Germinal center (tissue), 1 donor: ENCODE measurements at regions not wholly inside any gene's neighbourhood (a gene's known extent, or its start where the extent isn't known, plus 50 kb on each side); places are given as distances from the start of the nearest gene placed in this dataset.
"Not testable (repeated sequence)": the region's sequence is repeated elsewhere in the genome, so short reads cannot be mapped to it uniquely, and the experiment has no call there.

Experiments used
- DNase-seq: peaks from one replicate; pipeline ENCODE4 v3.0.0; 2012; ENCODE audit warnings: mixed read lengths, low spot score

- no peak for DNase-seq
These were observed 1033.6 kb downstream of the CDH8 start for GRCh38 chr16:61002479-61003204.

- DNase-seq, result no peak
These were observed 1044.4 kb downstream of the CDH8 start for GRCh38 chr16:60991886-60992285.

GRCh38 chr16:60989592-60989991, 1046.6 kb downstream of the CDH8 start:
- DNase-seq, result no peak

DNA sequence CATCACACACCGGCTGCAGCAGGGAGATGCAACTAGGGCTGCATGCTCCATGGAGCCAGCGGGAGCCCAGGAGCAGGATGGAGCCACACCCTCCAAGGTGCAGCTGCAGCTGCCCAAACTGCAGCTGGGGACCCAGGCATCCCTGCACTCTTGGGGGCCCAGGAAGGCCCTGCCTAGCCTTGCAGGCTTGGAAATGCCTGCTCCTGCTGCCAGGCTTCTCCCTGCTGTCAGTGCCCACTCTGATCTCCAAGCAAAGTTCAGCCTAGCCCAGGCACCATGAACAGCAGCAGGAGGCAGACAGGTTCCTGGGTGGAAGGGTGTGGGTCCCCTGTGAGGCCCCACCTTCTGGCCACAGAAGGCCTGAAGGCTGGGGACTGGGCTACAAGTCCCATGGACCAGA, 1057.1 kb downstream of the CDH8 start:
- no peak for DNase-seq

- DNase-seq, result no peak
These were observed 1086.4 kb downstream of the CDH8 start for GRCh38 chr16:60949800-60950199.

DNA sequence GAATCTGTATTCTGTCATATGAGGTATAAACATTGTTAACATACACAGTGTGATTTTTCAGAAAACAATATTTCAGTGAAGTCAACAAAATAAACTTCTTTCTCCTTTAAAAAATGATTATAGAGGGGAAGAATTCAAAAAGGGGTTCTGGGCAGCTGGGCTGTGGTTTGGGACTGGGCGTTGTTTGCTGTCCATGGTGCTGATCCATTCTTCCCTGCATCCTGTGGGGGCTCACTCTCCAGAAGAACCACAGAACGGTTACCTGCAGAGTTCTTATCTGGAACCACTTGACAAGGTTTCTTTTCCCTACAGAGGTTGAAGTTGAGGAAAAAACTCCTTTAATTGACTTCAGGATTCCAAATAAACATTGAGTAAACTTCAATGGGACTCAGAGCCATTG, 1091.0 kb downstream of the CDH8 start:
- DNase-seq, result no peak

- not testable (repeated sequence) for DNase-seq
These were observed 1100.0 kb downstream of the CDH8 start for GRCh38 chr16:60936189-60936588.

DNA sequence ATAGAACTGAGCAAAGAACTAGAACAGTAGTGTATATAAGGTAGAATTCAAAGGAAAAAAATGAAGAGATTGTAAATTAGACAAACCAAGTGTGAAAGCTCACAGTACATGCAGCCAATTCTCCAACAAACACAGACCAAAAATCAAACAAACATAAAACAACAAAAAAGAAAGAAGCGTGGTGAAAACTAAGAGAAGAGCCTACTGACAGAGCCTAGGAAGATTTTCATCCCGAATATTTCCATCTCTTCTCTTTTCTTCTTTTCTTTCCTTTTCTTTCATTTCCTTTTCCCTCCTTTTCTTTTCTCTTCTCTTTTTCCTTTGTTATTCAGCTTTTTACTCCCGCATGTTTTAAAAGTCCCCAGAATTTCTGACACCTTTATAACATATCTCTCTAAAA, 1103.6 kb downstream of the CDH8 start:
- DNase-seq, result no peak

DNA sequence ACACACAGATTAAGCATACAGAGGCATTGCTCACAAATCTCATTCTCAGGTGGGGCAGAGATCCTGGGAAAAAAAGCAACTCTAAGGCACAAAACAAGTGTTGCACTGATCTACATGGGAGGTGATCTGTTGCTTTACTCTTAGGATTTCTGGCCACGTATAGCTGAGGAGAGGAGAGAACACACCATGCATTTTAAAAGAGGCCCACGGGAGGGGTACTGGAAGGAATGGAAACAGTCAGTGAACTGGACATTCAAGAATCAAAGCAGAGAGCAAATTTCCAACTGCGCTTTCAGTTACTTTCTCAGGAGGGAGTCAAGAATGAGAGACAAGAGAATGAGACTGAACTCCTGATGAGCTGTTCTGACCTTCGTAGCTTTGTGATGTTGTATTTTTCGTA, 1105.9 kb downstream of the CDH8 start:
- DNase-seq, result no peak

- no peak for DNase-seq
These were observed 1113.3 kb downstream of the CDH8 start for GRCh38 chr16:60922920-60923319.

- DNase-seq, result no peak
These were observed 1121.9 kb downstream of the CDH8 start for GRCh38 chr16:60914334-60914733.

GRCh38 chr16:60907645-60908044, 1128.6 kb downstream of the CDH8 start:
- no peak for DNase-seq

- no peak for DNase-seq
These were observed 1130.4 kb downstream of the CDH8 start for GRCh38 chr16:60905811-60906210.

- DNase-seq, result no peak
These were observed 1134.1 kb downstream of the CDH8 start for GRCh38 chr16:60902114-60902513.

GRCh38 chr16:60882816-60883215, 1153.4 kb downstream of the CDH8 start:
- DNase-seq, result no peak

DNA sequence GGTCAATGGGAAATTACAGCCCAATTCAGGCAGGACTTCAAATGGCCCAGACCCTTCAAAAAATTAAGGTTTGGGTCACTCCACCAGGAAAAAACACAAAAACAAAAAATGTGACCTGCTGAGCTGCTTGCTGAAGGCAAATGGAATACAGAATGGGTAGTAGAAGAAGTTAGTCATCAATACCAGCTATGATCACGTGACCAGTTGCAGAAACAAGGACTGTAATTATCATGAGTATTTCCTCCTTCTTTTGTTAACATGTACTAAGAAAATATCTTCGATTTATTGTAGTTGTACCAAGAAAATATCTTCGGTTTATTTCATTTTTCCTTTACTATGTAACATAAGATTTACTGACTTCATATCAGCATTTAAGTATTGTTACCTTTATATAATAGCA, 1183.6 kb downstream of the CDH8 start:
- DNase-seq, result no peak

GRCh38 chr16:60821661-60822060, 1214.6 kb downstream of the CDH8 start:
- no peak for DNase-seq

DNA sequence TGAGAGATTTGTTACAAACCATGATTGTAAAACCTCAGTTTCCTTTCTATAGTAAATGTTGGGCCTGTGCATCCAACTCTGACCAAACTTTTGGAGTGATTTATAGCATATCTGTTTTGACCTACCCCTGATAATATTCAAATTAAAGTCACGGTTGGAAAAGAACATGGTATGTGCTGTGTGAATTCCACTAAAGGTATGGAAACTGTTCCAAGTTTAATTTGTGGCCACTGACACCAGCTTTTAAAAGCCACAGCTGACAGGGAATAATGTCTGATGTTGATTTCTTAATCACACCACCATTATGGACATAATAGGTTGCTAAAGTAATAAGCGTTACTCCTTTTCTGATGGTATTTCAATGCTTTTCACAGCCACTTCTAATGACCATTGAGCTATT, 1215.9 kb downstream of the CDH8 start:
- DNase-seq, result no peak

DNA sequence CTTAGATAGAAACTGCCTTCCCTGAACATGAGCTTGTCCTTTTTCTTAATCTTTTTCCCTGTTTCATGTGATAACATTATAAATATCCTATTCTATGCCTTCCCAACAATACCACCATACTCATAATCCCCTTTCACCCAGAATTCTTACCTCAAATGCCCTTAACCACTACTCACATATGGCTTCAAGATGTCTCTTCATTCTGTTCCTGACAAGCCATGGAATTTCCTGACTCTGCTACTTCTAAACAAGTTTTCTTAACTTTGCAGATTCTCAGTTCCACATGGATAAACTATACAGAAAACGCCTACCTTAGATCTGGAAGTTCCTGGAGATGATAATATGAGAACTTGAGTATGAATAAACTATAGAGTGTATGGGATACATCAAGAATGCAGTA, 1217.8 kb downstream of the CDH8 start:
- DNase-seq, result no peak

GRCh38 chr16:60816461-60816860, 1219.8 kb downstream of the CDH8 start:
- DNase-seq, result no peak

GRCh38 chr16:60815865-60816264, 1220.4 kb downstream of the CDH8 start:
- no peak for DNase-seq

DNA sequence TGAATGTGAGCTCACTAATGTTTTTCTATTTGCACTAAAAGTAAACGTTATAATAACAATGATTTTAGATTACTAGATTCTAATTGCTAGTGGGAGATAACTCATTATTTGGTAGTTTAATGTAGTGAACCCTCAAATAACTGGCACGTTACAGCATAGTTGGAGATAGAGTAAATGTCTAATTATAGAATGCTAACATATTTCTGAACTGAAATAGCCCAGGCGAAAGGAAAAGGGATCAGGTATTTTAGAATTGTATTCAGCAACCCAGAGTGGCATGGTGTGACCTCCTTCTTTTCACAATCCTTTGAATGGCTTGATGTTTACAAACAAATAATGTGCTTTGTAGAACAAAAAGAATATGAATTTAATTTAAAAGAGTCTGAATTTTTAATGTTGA, 1221.2 kb downstream of the CDH8 start:
- DNase-seq, result no peak

GRCh38 chr16:60811657-60812056, 1224.6 kb downstream of the CDH8 start:
- DNase-seq, result no peak

DNA sequence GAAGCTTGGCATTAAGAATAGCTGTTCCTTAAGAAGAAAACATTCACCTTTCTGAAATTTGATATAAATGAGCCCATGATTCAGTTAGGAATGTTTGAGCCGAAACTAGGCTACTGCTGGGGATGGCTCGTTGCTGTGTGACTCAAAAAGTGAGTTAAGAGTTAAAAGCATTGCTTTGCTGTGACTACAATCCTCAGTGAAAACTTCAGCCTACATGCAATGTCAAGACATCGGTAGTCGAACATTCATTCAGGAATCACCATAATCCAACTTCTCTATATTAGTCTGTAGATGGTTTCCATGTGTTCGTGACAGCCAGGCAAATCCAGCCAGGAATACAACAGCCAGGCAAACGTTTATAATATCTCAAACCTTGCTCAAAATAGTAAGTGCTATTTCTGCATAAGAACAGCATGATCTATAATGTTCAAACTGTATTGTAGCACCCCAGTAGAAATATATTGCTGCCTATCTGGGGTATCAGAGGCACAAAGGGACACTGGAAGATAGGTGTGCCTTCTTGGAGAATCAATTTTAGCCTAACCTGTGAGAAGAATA, 1225.1 kb downstream of the CDH8 start:
- no peak for DNase-seq
